Hepatocyte (in vitro differentiated cells): ENCODE measurements at regions not wholly inside any gene's neighbourhood (a gene's known extent, or its start where the extent isn't known, plus 50 kb on each side); places are given as distances from the start of the nearest gene placed in this dataset.

Experiments used
- CTCF ChIP-seq: fragments of 200-600 bp; sonication (generic); IDR thresholded peaks from 2 replicates; pipeline ENCODE4 v1.5.1; 2016; ENCODE audit warnings: antibody characterized with exemption, mild to moderate bottlenecking; ENCODE audit not compliant: poor library complexity
- EZH2 ChIP-seq: fragments of 200-600 bp; sonication (generic); IDR thresholded peaks from 2 replicates; pipeline ENCODE4 v1.6.1; 2016; ENCODE audit warnings: antibody characterized with exemption, mild to moderate bottlenecking, borderline replicate concordance

DNA sequence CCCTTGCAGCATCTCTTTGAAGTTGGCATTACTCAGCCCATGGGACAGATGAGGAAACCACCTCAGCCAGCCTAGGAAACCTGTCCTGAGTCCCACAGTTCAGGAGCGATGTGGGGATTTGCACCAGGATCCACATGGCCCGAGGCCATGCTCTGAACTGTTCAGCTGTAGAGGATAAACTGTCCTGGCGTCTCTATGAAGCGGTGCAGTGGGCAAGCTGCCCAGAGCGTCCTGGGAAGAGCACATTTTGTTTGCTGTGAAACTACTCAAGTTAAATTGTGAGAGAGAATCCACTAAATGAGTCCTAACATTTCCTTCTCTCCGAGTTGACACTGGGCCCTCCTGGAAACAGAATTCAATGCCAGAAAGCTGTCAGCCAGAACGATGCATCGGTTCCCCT lies 276.6 kb upstream of the TNRC6C start:
- TF ChIP-seq CTCF: no peak
- TF ChIP-seq EZH2: no peak
